IMR-90 (cell line): ENCODE measurements at regions not wholly inside any gene's neighbourhood (a gene's known extent, or its start where the extent isn't known, plus 50 kb on each side); places are given as distances from the start of the nearest gene placed in this dataset.

Experiments used
- ATAC-seq: fragments of 200-7000 bp; cut with Tn5 transposase; 2 replicates; pipeline ENCODE4 v1.9.1; 2020; ENCODE audit warnings: low read depth, mild to moderate bottlenecking, moderate library complexity
- BruUV-seq: library from RNA; stranded (reverse); fragments of 400-500 nt; replicated peaks from 2 replicates; lab custom pipeline; 2021; lab: Mats Ljungman, UMichigan
- CTCF ChIA-PET: fragments of 300-600 bp; formaldehyde crosslinking; extraction: SDS; loops from one replicate; lab custom pipeline; 2021; ENCODE audit warnings: antibody characterized with exemption; lab: Yijun Ruan, JAX
- POLR2A ChIA-PET: fragments of 300-600 bp; sonication (Branson Sonifier 250); formaldehyde crosslinking; loops from one replicate; lab custom pipeline; 2022; ENCODE audit warnings: antibody characterized with exemption; ENCODE audit not compliant: unreplicated experiment; lab: Charles Lee
- DNase-seq: peaks from one replicate; pipeline ENCODE4 v3.0.0; 2013
- H2AFZ ChIP-seq: replicated peaks from 2 replicates; pipeline ENCODE3; 2013; ENCODE audit warnings: low read length, mild to moderate bottlenecking; ENCODE audit not compliant: poor library complexity
- H2AK5ac ChIP-seq: 2 replicates; pipeline ENCODE4 v1.6.1; 2013; ENCODE audit warnings: low read depth, low read length, inconsistent platforms
- H2AK9ac ChIP-seq: replicated peaks from 2 replicates; pipeline ENCODE3; 2013; ENCODE audit warnings: mild to moderate bottlenecking, low read depth, low read length, moderate library complexity; ENCODE audit not compliant: poor library complexity
- H2BK120ac ChIP-seq: 2 replicates; pipeline ENCODE4 v1.6.1; 2013; ENCODE audit warnings: low read depth, low read length, inconsistent platforms
- H2BK15ac ChIP-seq: 3 replicates; pipeline ENCODE4 v1.6.1; 2013; ENCODE audit warnings: low read depth, low read length, inconsistent platforms
- H2BK20ac ChIP-seq: 2 replicates; pipeline ENCODE4 v1.6.1; 2013; ENCODE audit warnings: low read depth, mild to moderate bottlenecking, inconsistent platforms, low read length, moderate library complexity
- H2BK5ac ChIP-seq: 2 replicates; pipeline ENCODE4 v1.6.1; 2013; ENCODE audit warnings: mild to moderate bottlenecking, low read depth, low read length, inconsistent platforms; ENCODE audit not compliant: poor library complexity, severe bottlenecking
- H3K14ac ChIP-seq: replicated peaks from 2 replicates; pipeline ENCODE4 v1.6.1; 2013; ENCODE audit warnings: low read depth, low read length, inconsistent platforms
- H3K18ac ChIP-seq: 2 replicates; pipeline ENCODE4 v1.6.1; 2013; ENCODE audit warnings: low read depth, low read length, control low read depth
- H3K23ac ChIP-seq: 2 replicates; pipeline ENCODE4 v1.6.1; 2013; ENCODE audit warnings: low read depth, low read length, inconsistent platforms
- H3K27ac ChIP-seq: 2 replicates; pipeline ENCODE4 v1.5.1; 2013; ENCODE audit warnings: mild to moderate bottlenecking, control low read depth, low read length; ENCODE audit not compliant: insufficient read depth
- H3K27me3 ChIP-seq: 2 replicates; pipeline ENCODE4 v1.6.1; 2013; ENCODE audit warnings: low read length; ENCODE audit not compliant: control insufficient read depth, insufficient read depth
- H3K36me3 ChIP-seq: 2 replicates; pipeline ENCODE4 v1.6.1; 2013; ENCODE audit warnings: low read length, mixed read lengths; ENCODE audit not compliant: control insufficient read depth, insufficient read depth
- H3K4ac ChIP-seq: 2 replicates; pipeline ENCODE4 v1.6.1; 2013; ENCODE audit warnings: low read depth, low read length, inconsistent platforms
- H3K4me1 ChIP-seq: 2 replicates; pipeline ENCODE4 v1.6.1; 2013; ENCODE audit warnings: low read length, mixed read lengths; ENCODE audit not compliant: control insufficient read depth, insufficient read depth
- H3K4me2 ChIP-seq: 2 replicates; pipeline ENCODE4 v1.6.1; 2013; ENCODE audit warnings: low read depth, mild to moderate bottlenecking, control low read depth, low read length, moderate library complexity
- H3K4me3 ChIP-seq: 2 replicates; pipeline ENCODE4 v1.5.1; 2013; ENCODE audit warnings: low read depth, mild to moderate bottlenecking, control low read depth, low read length, moderate library complexity; ENCODE audit not compliant: insufficient read depth
- H3K56ac ChIP-seq: 2 replicates; pipeline ENCODE4 v1.6.1; 2013; ENCODE audit warnings: low read length, inconsistent platforms; ENCODE audit not compliant: insufficient read depth; ENCODE audit errors: extremely low read depth
- H3K79me1 ChIP-seq, 2 experiments: 2 replicates each; pipeline ENCODE4 v1.6.1; 2013; ENCODE audit warnings: low read length in 2 of 2, inconsistent platforms in 1 of 2, low read depth in 1 of 2
- H3K9ac ChIP-seq: 2 replicates; pipeline ENCODE4 v1.6.1; 2013; ENCODE audit warnings: low read depth, low read length, control low read depth
- H3K9me1 ChIP-seq: 2 replicates; pipeline ENCODE4 v1.6.1; 2013; ENCODE audit warnings: low read length, inconsistent platforms; ENCODE audit not compliant: insufficient read depth
- H3K9me3 ChIP-seq: 2 replicates; pipeline ENCODE4 v1.6.1; 2013; ENCODE audit warnings: low read length; ENCODE audit not compliant: control insufficient read depth, insufficient read depth
- H4K20me1 ChIP-seq: 2 replicates; pipeline ENCODE4 v1.6.1; 2013; ENCODE audit warnings: low read length, inconsistent platforms; ENCODE audit not compliant: insufficient read depth
- H4K5ac ChIP-seq: 2 replicates; pipeline ENCODE4 v1.6.1; 2013; ENCODE audit warnings: mild to moderate bottlenecking, low read depth, low read length, control low read depth
- H4K8ac ChIP-seq, 2 experiments: 2 replicates each; pipeline ENCODE4 v1.6.1; 2013; ENCODE audit warnings: low read depth in 2 of 2, low read length in 2 of 2, control low read depth in 1 of 2, inconsistent platforms in 1 of 2
- H4K91ac ChIP-seq: 2 replicates; pipeline ENCODE4 v1.6.1; 2013; ENCODE audit warnings: low read depth, low read length, inconsistent platforms; ENCODE audit not compliant: insufficient read depth
- BHLHE40 ChIP-seq: fragments of 150-350 bp; IDR thresholded peaks from 2 replicates; pipeline ENCODE4 v1.6.1; 2016; ENCODE audit warnings: mild to moderate bottlenecking, low read depth, low read length
- CEBPB ChIP-seq: IDR thresholded peaks from 2 replicates; pipeline ENCODE4 v1.6.1; 2012; ENCODE audit warnings: low read depth, low read length, improper control_type of control experiment
- CHD1 ChIP-seq: IDR thresholded peaks from 2 replicates; pipeline ENCODE4 v1.6.1; 2012; ENCODE audit warnings: low read depth, low read length, improper control_type of control experiment
- FOS ChIP-seq: fragments of 150-350 bp; IDR thresholded peaks from 2 replicates; pipeline ENCODE4 v1.6.1; 2016; ENCODE audit warnings: low read depth, low read length
- MAFK ChIP-seq: IDR thresholded peaks from 2 replicates; pipeline ENCODE4 v1.6.1; 2012; ENCODE audit warnings: low read depth, low read length, improper control_type of control experiment
- MAZ ChIP-seq: IDR thresholded peaks from 2 replicates; pipeline ENCODE4 v1.6.1; 2012; ENCODE audit warnings: low read depth, mild to moderate bottlenecking, low read length, improper control_type of control experiment, moderate library complexity, borderline replicate concordance
- MXI1 ChIP-seq: IDR thresholded peaks from 2 replicates; pipeline ENCODE4 v1.6.1; 2012; ENCODE audit warnings: low read depth, mild to moderate bottlenecking, low read length, moderate library complexity, borderline replicate concordance
- NFE2L2 ChIP-seq: fragments of 150-350 bp; IDR thresholded peaks from 2 replicates; pipeline ENCODE4 v1.6.1; 2016; ENCODE audit warnings: low read depth, mild to moderate bottlenecking, low read length
- POLR2A ChIP-seq: IDR thresholded peaks from 2 replicates; pipeline ENCODE4 v1.6.1; 2012; ENCODE audit warnings: mild to moderate bottlenecking, low read depth, low read length
- RCOR1 ChIP-seq: IDR thresholded peaks from 2 replicates; pipeline ENCODE4 v1.6.1; 2012; ENCODE audit warnings: mild to moderate bottlenecking, low read length, improper control_type of control experiment; ENCODE audit not compliant: insufficient replicate concordance
- WGBS, 2 experiments: methylation state at CpG; one replicate each; pipeline versions ENCODE4 v1.1.5 to v1.1.7; 2013; ENCODE audit warnings: missing lambda C conversion rate in 2 of 2; ENCODE audit not compliant: insufficient read length in 1 of 2; ENCODE audit errors: extremely low coverage in 2 of 2; 5-methylcytosine and 5-hydroxymethylcytosine counted together
- dilution Hi-C: fragments of 300-500 bp; cut with HindIII; formaldehyde crosslinking; loops from one replicate; pipeline ENCODE4 v1.14.3; 2018; ENCODE audit warnings: low sequenced_read_pairs; ENCODE audit not compliant: unreplicated experiment
- in situ Hi-C: fragments of 300-500 bp; cut with MboI; formaldehyde crosslinking; loops from 3 replicates; pipeline ENCODE4 v1.14.3; 2019; ENCODE audit warnings: low sequenced_read_pairs, inconsistent platforms, mixed read lengths
- intact Hi-C: fragments of 100-400 bp; cut with micrococcal nuclease; formaldehyde crosslinking; loops from 2 replicates; pipeline ENCODE4 v1.10.0; 2022
- TF ChIP-seq, protein P1 (sequence below): fragments of 150-350 bp; IDR thresholded peaks from 2 replicates; pipeline ENCODE4 v1.6.1; 2016; ENCODE audit warnings: low read depth, mild to moderate bottlenecking, low read length, moderate library complexity, borderline replicate concordance
- TF ChIP-seq, protein P2 (sequence below): conservative IDR thresholded peaks from 2 replicates; pipeline ENCODE4 v1.5.1; 2012; ENCODE audit warnings: mild to moderate bottlenecking, low read depth, low read length, improper control_type of control experiment
- TF ChIP-seq, protein P3 (sequence below): fragments of 150-350 bp; IDR thresholded peaks from 2 replicates; pipeline ENCODE4 v1.6.1; 2017; ENCODE audit warnings: mild to moderate bottlenecking, antibody characterized with exemption, low read length, low read depth

DNA sequence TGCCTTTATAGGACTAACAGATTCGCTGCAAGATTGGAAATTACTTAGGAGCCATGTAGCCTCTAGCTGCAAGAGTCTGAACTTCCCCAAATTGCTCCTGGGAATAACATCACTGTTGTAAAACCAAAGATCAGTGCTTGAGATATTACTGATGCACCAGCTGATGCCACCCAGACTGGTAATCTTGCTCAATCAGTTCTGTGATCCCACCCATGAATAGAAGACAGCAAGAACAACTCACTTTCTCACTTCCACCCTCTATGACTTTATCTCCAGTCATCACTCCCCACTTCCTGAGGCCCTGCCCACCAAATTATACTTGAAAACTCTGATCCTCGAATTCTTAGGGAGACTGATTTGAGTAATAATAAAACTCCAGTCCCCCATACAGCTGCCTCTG lies 1011.1 kb downstream of the PLA2G4A start:
- no peak overlapping the region for H2BK20ac ChIP-seq
- H3K9me3 ChIP-seq: no peaks in the 10 kb centered on the region; the same call in 1 of the 2 replicates
- H3K9me1 ChIP-seq: no peaks in the 10 kb centered on the region
- no peaks in the 10 kb centered on the region for H3K4me1 ChIP-seq
- no peak overlapping the region for H2AK9ac ChIP-seq
- H3K27ac ChIP-seq: no peak overlapping the region
- in situ Hi-C loops: no loop called here
- no peak overlapping the region for H3K4me2 ChIP-seq
- H4K8ac ChIP-seq: no peak overlapping the region
- 100% methylated on average over 1 of the region's 2 CpGs; no CpG with 5 or more reads in 1 of the 2 experiments for WGBS, 2 experiments
- intact Hi-C loops: no loop called here
- no peak overlapping the region for H4K91ac ChIP-seq
- no peak overlapping the region for H3K18ac ChIP-seq
- no peak overlapping the region for H3K4ac ChIP-seq
- no peak overlapping the region for H2AFZ ChIP-seq
- no peak overlapping the region for H3K14ac ChIP-seq
- BruUV-seq: no TSS peak
- ATAC-seq: no peak
- H3K23ac ChIP-seq: no peak overlapping the region
- no peak overlapping the region for H2BK120ac ChIP-seq
- no peak overlapping the region for H3K56ac ChIP-seq
- no peak overlapping the region for H4K5ac ChIP-seq
- dilution Hi-C loops: no loop called here
- H2AK5ac ChIP-seq: no peak overlapping the region
- H2BK15ac ChIP-seq: no peak overlapping the region
- H3K9ac ChIP-seq: no peak overlapping the region
- ChIA-PET POLR2A (no interaction called here), CTCF (interaction anchor here (1.0 kb wide), 1 partner anchor 101 kb away, joined by 3 read pairs; no protein-coding TSS in a partner anchor)
- H3K36me3 ChIP-seq: no peaks in the 10 kb centered on the region
- no peak for TF ChIP-seq CHD1
- TF ChIP-seq MXI1: no peak
- TF ChIP-seq, protein P1, sequence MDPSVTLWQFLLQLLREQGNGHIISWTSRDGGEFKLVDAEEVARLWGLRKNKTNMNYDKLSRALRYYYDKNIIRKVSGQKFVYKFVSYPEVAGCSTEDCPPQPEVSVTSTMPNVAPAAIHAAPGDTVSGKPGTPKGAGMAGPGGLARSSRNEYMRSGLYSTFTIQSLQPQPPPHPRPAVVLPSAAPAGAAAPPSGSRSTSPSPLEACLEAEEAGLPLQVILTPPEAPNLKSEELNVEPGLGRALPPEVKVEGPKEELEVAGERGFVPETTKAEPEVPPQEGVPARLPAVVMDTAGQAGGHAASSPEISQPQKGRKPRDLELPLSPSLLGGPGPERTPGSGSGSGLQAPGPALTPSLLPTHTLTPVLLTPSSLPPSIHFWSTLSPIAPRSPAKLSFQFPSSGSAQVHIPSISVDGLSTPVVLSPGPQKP: no peak
- TF ChIP-seq CEBPB: no peak
- TF ChIP-seq, protein P2, sequence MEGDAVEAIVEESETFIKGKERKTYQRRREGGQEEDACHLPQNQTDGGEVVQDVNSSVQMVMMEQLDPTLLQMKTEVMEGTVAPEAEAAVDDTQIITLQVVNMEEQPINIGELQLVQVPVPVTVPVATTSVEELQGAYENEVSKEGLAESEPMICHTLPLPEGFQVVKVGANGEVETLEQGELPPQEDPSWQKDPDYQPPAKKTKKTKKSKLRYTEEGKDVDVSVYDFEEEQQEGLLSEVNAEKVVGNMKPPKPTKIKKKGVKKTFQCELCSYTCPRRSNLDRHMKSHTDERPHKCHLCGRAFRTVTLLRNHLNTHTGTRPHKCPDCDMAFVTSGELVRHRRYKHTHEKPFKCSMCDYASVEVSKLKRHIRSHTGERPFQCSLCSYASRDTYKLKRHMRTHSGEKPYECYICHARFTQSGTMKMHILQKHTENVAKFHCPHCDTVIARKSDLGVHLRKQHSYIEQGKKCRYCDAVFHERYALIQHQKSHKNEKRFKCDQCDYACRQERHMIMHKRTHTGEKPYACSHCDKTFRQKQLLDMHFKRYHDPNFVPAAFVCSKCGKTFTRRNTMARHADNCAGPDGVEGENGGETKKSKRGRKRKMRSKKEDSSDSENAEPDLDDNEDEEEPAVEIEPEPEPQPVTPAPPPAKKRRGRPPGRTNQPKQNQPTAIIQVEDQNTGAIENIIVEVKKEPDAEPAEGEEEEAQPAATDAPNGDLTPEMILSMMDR: no peak
- TF ChIP-seq BHLHE40: no peak
- TF ChIP-seq MAZ: no peak
- TF ChIP-seq POLR2A: no peak
- TF ChIP-seq, protein P3, sequence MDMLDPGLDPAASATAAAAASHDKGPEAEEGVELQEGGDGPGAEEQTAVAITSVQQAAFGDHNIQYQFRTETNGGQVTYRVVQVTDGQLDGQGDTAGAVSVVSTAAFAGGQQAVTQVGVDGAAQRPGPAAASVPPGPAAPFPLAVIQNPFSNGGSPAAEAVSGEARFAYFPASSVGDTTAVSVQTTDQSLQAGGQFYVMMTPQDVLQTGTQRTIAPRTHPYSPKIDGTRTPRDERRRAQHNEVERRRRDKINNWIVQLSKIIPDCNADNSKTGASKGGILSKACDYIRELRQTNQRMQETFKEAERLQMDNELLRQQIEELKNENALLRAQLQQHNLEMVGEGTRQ: no peak
- TF ChIP-seq FOS: no peak
- no peak for TF ChIP-seq RCOR1
- no peak for TF ChIP-seq NFE2L2
- TF ChIP-seq MAFK: no peak
- H3K27me3 ChIP-seq: no peaks in the 10 kb centered on the region
- H3K79me1 ChIP-seq: no peaks in the 10 kb centered on the region
- H3K4me3 ChIP-seq: no peak overlapping the region
- no peak overlapping the region for H2BK5ac ChIP-seq
- no peaks in the 10 kb centered on the region for H4K20me1 ChIP-seq
- no peak for DNase-seq
